D721Med (cell line): ENCODE measurements at regions not wholly inside any gene's neighbourhood (a gene's known extent, or its start where the extent isn't known, plus 50 kb on each side); places are given as distances from the start of the nearest gene placed in this dataset.

ENCODE experiments used
- DNase-seq: peaks from one replicate; pipeline ENCODE4 v3.0.0; 2011; ENCODE audit warnings: low spot score; ENCODE audit not compliant: insufficient read length
- FAIRE-seq: peaks from 2 replicates; lab custom pipeline; 2011; peaks lifted over from hg19 to GRCh38; lab: Jason Lieb, UNC
- TF ChIP-seq, protein P1 (sequence below): IDR thresholded peaks from 2 replicates; pipeline ENCODE4 v1.5.1; 2012; ENCODE audit warnings: mild to moderate bottlenecking, control low read depth; ENCODE audit not compliant: insufficient read depth; ENCODE audit errors: missing control alignments

DNA sequence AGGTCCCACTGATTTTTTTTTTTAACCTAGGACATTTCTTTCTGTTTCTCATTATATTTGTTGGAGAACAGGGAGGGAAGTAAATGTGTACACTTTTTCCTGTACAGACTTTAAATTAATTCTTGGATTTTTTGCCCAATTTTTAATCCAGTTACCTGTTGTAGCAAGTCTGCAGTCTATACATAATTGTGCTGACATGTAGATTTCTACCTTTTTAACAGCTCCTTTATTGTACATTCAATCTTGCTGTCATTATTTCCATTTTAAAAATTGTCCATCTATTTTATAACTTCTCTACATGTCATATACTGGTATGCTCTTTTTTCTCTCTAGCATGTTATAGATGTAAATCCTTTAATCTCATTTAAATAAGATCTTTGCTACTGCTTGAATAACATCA lies 1838.7 kb upstream of the CDH9 start:
- DNase-seq (no peak), FAIRE-seq (no peak)
- TF ChIP-seq, protein P1, sequence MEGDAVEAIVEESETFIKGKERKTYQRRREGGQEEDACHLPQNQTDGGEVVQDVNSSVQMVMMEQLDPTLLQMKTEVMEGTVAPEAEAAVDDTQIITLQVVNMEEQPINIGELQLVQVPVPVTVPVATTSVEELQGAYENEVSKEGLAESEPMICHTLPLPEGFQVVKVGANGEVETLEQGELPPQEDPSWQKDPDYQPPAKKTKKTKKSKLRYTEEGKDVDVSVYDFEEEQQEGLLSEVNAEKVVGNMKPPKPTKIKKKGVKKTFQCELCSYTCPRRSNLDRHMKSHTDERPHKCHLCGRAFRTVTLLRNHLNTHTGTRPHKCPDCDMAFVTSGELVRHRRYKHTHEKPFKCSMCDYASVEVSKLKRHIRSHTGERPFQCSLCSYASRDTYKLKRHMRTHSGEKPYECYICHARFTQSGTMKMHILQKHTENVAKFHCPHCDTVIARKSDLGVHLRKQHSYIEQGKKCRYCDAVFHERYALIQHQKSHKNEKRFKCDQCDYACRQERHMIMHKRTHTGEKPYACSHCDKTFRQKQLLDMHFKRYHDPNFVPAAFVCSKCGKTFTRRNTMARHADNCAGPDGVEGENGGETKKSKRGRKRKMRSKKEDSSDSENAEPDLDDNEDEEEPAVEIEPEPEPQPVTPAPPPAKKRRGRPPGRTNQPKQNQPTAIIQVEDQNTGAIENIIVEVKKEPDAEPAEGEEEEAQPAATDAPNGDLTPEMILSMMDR = no peak

DNA sequence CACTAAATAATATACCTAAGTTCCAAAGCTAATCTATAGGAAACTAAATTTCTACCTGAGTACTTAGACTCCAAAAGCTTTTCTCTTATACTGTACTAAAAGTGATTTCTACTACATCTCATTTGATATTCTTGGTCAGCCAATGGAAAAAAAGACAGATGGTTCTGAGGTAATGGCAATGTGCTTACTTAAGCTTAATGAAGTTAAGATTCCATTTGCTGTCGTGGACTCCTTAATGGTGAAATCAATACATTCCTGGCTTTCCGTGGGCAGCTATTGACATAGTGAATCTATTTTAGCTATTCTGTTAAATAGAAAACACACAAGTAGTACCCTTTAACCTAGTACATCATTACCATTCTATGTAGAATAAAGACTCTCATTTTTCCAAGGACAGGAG lies 1825.6 kb upstream of the CDH9 start:
- FAIRE-seq (peak; percentile 77), DNase-seq (no peak)
- TF ChIP-seq, protein P1 = no peak

DNA sequence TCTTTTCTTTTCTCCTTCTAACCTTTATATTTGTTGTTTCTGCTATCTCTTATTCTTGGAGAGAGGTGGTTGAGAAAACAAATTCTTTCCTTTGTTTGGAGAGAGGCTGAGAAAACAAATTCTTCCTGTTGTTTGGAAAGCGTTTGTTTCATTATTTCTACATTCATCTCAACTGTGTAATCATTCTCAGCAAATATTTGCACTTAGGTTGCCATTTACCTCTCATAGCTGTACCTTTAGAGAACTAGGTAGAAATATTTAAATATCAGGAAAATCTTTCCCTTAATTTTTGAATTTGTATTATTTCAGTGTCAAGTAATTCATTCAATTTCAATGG lies 1824.4 kb upstream of the CDH9 start:
- TF ChIP-seq, protein P1 = no peak
- DNase-seq (no peak), FAIRE-seq (no peak)

DNA sequence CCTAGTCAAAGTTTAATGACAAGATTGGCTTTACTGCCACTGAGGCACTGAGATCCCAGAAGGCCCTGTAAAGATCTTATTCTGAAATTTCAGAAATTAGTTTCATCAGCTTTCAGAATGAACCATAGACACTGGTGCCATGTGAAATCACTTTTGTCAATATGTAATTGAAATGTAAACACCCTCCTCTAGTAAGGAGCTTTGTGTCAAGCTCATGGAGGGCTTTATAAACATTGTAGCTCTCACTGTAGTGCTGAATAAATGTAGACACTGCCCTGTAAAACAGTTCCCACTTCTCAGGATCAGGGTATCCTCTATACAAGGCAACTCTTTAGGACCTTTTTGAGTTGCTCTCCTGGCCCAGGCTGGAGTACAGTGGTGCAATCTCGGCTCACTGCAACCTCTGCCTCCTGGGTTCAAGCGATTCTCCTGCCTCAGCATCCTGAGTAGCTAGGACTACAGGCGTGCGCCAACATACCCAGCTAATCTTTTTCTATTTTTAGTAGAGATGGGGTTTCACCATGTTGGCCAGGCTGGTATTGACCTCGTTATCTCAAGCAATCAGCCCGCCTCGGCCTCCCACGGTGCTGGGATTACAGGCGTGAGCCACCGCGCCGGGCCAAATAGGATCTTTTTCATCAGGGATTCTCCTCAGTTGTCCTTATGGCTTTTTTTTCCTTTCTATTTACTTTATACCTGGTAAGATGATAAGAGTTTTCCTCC lies 1823.9 kb upstream of the CDH9 start:
- TF ChIP-seq, protein P1 = no peak
- no peak for DNase-seq
- FAIRE-seq = no peak

DNA sequence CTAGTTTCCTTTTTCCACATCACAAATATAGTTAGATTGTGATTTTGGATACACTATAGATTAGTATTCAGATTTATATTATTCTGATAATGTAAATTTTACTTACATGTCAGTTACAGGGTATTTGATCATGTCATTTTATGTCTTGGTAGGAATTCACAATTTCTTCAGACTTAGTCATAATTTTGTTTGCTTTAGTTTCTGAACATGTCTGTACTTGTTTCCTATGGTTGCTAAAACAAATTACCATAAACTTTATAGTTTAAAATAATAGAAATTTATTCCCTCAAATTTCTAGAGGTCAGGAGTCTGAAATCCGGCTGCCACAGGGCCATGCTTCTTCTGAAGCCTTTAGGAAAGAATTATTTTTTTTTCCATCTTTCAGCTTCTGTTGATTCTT lies 1817.2 kb upstream of the CDH9 start:
- FAIRE-seq (no peak), DNase-seq (no peak)
- TF ChIP-seq, protein P1 = no peak

DNA sequence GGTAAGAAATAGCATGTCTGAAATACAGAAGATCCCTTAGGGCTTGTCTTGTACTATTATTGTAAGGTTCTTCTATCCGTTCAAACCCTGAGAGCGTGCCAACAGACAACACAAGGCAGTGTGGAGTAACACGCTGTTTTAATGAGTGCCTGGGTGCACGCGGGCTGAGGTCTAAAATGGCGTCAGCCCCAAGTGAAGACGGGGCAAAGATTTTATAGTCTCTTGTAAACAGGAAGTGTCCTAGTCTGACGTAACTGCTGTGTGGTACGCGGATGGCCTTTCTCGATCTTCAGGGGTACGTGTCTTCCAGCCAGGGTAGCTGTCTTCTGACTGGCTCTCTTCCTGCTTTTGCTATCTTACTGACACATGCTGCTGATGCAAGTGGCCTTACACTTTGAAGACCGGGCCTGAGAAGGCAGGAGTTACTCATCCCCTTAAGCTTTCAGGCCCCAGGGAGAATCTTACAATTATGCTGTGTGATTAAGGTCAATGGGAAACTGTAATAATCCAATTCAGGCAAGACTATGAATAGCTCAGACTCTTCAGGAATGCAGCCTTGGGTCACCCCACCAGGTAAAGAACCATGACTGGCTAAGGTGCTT lies 1812.0 kb upstream of the CDH9 start:
- DNase-seq (no peak), FAIRE-seq (no peak)
- TF ChIP-seq, protein P1 = no peak

DNA sequence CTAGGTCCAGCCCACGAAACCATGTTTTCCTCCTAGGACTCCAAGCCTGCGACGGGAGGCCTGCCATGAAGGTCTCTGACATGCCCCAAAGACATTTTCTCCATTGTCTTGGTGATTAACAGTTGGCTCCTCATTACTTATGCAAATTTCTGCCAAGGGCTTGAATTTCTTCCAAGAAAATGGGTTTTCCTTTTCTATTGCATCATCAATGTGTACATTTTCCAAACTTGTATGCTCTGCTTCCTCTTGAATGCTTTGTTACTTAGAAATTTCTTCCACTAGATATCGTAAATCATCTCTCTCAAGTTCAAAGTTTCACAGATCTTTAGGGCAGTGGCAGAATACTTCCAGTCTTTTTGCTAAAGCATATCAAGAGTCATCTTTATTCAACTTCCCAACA lies 1792.7 kb upstream of the CDH9 start:
- DNase-seq (no peak), FAIRE-seq (no peak)
- TF ChIP-seq, protein P1 = no peak
